H1 (cell line): ENCODE measurements at regions not wholly inside any gene's neighbourhood (a gene's known extent, or its start where the extent isn't known, plus 50 kb on each side); places are given as distances from the start of the nearest gene placed in this dataset.

Source experiments
- JUND ChIP-seq: IDR thresholded peaks from 2 replicates; pipeline ENCODE4 v1.6.1; 2011; ENCODE audit warnings: mild to moderate bottlenecking, improper control_type of control experiment, low read length
- POU5F1 ChIP-seq: IDR thresholded peaks from 2 replicates; pipeline ENCODE4 v1.6.1; 2011; ENCODE audit warnings: low read depth, mild to moderate bottlenecking, low read length, moderate library complexity
- SIRT6 ChIP-seq: IDR thresholded peaks from one replicate; pipeline ENCODE4 v1.7.1; 2012; ENCODE audit warnings: low read length, inconsistent platforms

DNA sequence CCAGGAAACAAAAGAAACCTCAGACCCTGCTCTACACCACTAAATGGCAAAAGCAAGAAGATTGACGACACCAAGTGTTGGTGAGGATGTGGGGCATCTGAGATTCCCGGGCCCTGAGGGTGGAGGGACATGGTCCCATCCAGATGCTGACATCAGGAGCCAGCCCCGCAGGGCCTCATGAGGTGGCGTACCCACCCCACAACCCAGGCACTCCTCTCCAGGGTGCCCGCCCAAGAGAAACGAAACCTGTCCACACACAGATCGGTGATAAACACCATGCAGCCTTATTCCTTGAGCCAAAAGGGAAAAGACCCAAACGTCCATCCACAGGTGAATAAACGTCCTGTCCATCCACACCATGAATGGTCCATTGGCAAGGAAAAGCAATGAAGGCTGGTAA lies 54.8 kb upstream of the C14orf180 start (continued):
- TF ChIP-seq SIRT6 (no peak), POU5F1 (no peak), JUND (no peak)
